NB4 (cell line): ENCODE measurements at regions not wholly inside any gene's neighbourhood (a gene's known extent, or its start where the extent isn't known, plus 50 kb on each side); places are given as distances from the start of the nearest gene placed in this dataset.

Experiments used
- POLR2A ChIP-seq: IDR thresholded peaks from 2 replicates; pipeline ENCODE4 v1.6.1; 2011; ENCODE audit warnings: mild to moderate bottlenecking; ENCODE audit not compliant: insufficient read length; ENCODE audit errors: extremely low read depth
- TF ChIP-seq, protein P1 (sequence below): IDR thresholded peaks from one replicate; pipeline ENCODE4 v1.5.1; 2012; ENCODE audit warnings: low read depth, low read length

DNA sequence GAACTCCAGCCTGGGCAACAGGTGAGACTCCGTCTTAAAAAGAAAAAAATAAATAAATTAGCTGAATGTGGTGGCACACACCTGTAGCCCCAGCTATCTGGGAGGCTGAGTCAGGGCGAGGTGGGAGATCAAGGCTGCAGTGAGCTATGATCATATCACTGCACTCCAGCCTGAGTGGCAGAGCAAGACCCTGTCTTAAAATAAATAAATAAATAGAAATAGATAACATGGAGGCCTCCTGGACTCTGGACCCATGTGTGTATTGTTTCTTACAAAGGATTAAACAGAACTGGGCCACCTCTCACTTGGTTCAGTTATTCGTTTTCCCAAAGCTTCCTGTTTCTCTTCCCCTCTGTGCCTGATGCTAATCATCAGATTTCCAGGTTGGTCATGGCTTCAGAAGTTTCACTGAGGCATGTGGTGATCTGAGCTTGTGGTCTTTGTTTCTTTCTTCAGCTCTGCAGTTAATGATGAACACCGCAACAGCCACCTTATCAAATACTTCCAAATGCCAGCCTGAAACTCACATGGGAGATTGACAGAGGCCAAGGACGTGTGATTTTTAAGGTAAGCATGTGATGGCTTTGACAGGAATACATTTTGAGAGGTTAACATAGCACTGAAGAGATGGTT, 83.3 kb upstream of the MAP4K4 start:
- no peak for TF ChIP-seq POLR2A
- TF ChIP-seq, protein P1, sequence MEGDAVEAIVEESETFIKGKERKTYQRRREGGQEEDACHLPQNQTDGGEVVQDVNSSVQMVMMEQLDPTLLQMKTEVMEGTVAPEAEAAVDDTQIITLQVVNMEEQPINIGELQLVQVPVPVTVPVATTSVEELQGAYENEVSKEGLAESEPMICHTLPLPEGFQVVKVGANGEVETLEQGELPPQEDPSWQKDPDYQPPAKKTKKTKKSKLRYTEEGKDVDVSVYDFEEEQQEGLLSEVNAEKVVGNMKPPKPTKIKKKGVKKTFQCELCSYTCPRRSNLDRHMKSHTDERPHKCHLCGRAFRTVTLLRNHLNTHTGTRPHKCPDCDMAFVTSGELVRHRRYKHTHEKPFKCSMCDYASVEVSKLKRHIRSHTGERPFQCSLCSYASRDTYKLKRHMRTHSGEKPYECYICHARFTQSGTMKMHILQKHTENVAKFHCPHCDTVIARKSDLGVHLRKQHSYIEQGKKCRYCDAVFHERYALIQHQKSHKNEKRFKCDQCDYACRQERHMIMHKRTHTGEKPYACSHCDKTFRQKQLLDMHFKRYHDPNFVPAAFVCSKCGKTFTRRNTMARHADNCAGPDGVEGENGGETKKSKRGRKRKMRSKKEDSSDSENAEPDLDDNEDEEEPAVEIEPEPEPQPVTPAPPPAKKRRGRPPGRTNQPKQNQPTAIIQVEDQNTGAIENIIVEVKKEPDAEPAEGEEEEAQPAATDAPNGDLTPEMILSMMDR: no peak
